DND-41 (cell line): ENCODE measurements at regions not wholly inside any gene's neighbourhood (a gene's known extent, or its start where the extent isn't known, plus 50 kb on each side); places are given as distances from the start of the nearest gene placed in this dataset.

Experiments used
- ATAC-seq: fragments of 200-7000 bp; cut with Tn5 transposase; 3 replicates; pipeline ENCODE4 v1.9.1; 2021; ENCODE audit warnings: low read depth; ENCODE audit not compliant: insufficient read depth
- DNase-seq: peaks from one replicate; pipeline ENCODE4 v3.0.0-alpha.2; 2020
- H2AFZ ChIP-seq: 2 replicates; pipeline ENCODE4 v1.6.0; 2012; ENCODE audit warnings: low read depth, low read length
- H3K27ac ChIP-seq: 2 replicates; pipeline ENCODE4 v1.5.1; 2012; ENCODE audit warnings: low read length, inconsistent platforms
- H3K27me3 ChIP-seq: fragments of 200-600 bp; sonication (generic); 2 replicates; pipeline ENCODE4 v1.6.0; 2012; ENCODE audit warnings: low read length, mild to moderate bottlenecking, inconsistent platforms; ENCODE audit not compliant: insufficient read depth, poor library complexity
- H3K36me3 ChIP-seq: 2 replicates; pipeline ENCODE4 v1.5.1; 2012; ENCODE audit warnings: low read length, inconsistent platforms; ENCODE audit not compliant: insufficient read depth
- H3K4me1 ChIP-seq: 2 replicates; pipeline ENCODE4 v1.5.1; 2012; ENCODE audit warnings: mild to moderate bottlenecking, low read length; ENCODE audit not compliant: insufficient read depth
- H3K4me2 ChIP-seq: 2 replicates; pipeline ENCODE4 v1.6.0; 2012; ENCODE audit warnings: mild to moderate bottlenecking, moderate library complexity, low read length, inconsistent platforms; ENCODE audit not compliant: insufficient read depth
- H3K4me3 ChIP-seq, 2 experiments: fragments of 200-600 bp in 1 of 2; shearing (Covaris generic) in 1 of 2; 2 replicates each; pipeline ENCODE4 v1.5.1; 2012 to 2016; ENCODE audit warnings: inconsistent platforms in 2 of 2, low read length in 2 of 2, mild to moderate bottlenecking in 2 of 2, low read depth in 1 of 2, moderate library complexity in 1 of 2
- H3K79me2 ChIP-seq: 2 replicates; pipeline ENCODE4 v1.6.0; 2012; ENCODE audit warnings: low read length, inconsistent platforms; ENCODE audit not compliant: insufficient read depth
- H3K9ac ChIP-seq: 2 replicates; pipeline ENCODE4 v1.6.0; 2012; ENCODE audit warnings: low read depth, mild to moderate bottlenecking, inconsistent platforms, low read length, moderate library complexity
- H3K9me3 ChIP-seq: 2 replicates; pipeline ENCODE4 v1.5.1; 2012; ENCODE audit warnings: low read length, moderate library complexity, mild to moderate bottlenecking, inconsistent platforms; ENCODE audit not compliant: insufficient read depth, severe bottlenecking
- H4K20me1 ChIP-seq: 2 replicates; pipeline ENCODE4 v1.6.0; 2012; ENCODE audit warnings: low read length; ENCODE audit not compliant: insufficient read depth
- CTCF ChIP-seq: IDR thresholded peaks from 2 replicates; pipeline ENCODE4 v1.5.1; 2012; ENCODE audit warnings: borderline replicate concordance, low read length, moderate library complexity, mild to moderate bottlenecking; ENCODE audit not compliant: poor library complexity, severe bottlenecking; ENCODE audit errors: extremely low read depth
- EZH2 ChIP-seq: IDR thresholded peaks from 3 replicates; pipeline ENCODE4 v1.6.1; 2012; ENCODE audit warnings: borderline replicate concordance, low read depth, mild to moderate bottlenecking, moderate library complexity, low read length, inconsistent platforms; ENCODE audit not compliant: severe bottlenecking

DNA sequence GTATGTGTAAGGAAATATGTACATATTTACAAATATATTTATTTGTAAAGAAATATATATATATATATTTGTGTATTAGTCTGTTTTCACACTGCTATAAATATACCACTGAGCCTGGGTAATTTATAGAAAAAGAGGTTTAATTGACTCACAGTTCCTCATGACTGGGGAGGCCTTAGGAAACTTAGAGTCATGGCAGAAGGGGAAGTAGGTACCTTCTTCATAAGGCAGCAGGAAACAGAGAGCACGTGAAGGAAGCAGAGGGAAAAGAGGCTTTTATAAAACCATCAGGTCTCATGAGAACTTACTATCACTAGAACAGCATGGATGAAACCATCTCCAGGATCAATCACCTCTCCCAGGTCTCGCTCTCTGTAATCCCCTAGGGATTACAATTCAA lies 644.5 kb upstream of the HS3ST5 start:
- Histone ChIP-seq H3K27me3 (no peaks in the 10 kb centered on the region), H3K79me2 (no peaks in the 10 kb centered on the region), H3K4me2 (no peak overlapping the region), H3K36me3 (no peaks in the 10 kb centered on the region), H3K4me3 (no peak overlapping the region), H3K27ac (no peak overlapping the region), H2AFZ (no peak overlapping the region), H3K9ac (no peak overlapping the region), H3K4me1 (no peaks in the 10 kb centered on the region), H3K9me3 (no peaks in the 10 kb centered on the region), H4K20me1 (no peaks in the 10 kb centered on the region)
- TF ChIP-seq EZH2 (no peak), CTCF (no peak)
- ATAC-seq = no peak
- no peak for DNase-seq

- Histone ChIP-seq H3K79me2 (no peaks in the 10 kb centered on the region), H3K36me3 (no peaks in the 10 kb centered on the region), H3K27ac (no peak overlapping the region), H2AFZ (no peak overlapping the region), H3K4me3 (no peak overlapping the region), H3K9me3 (no peaks in the 10 kb centered on the region), H3K9ac (no peak overlapping the region), H3K4me1 (no peaks in the 10 kb centered on the region), H4K20me1 (no peaks in the 10 kb centered on the region), H3K4me2 (no peak overlapping the region), H3K27me3 (no peaks in the 10 kb centered on the region)
- DNase-seq (no peak), ATAC-seq (no peak)
- TF ChIP-seq CTCF = no peak
- no peak for TF ChIP-seq EZH2
Observed at GRCh38 chr6:114955363-114955762, 612.5 kb upstream of the HS3ST5 start.

GRCh38 chr6:114952229-114952628 lies 609.4 kb upstream of the HS3ST5 start:
- no peaks in the 10 kb centered on the region for H3K27me3 ChIP-seq
- no peaks in the 10 kb centered on the region for H3K9me3 ChIP-seq
- DNase-seq = no peak
- ATAC-seq = no peak
- H3K4me2 ChIP-seq = no peak overlapping the region
- no peaks in the 10 kb centered on the region for H3K36me3 ChIP-seq
- H3K27ac ChIP-seq = no peak overlapping the region
- H3K4me3 ChIP-seq = no peak overlapping the region
- H3K79me2 ChIP-seq = no peaks in the 10 kb centered on the region
- no peaks in the 10 kb centered on the region for H3K4me1 ChIP-seq
- TF ChIP-seq EZH2 (no peak), CTCF (no peak)
- no peak overlapping the region for H2AFZ ChIP-seq
- no peaks in the 10 kb centered on the region for H4K20me1 ChIP-seq
- no peak overlapping the region for H3K9ac ChIP-seq

- TF ChIP-seq CTCF (no peak), EZH2 (no peak)
- no peak overlapping the region for H2AFZ ChIP-seq
- ATAC-seq (no peak), DNase-seq (no peak)
- H3K4me1 ChIP-seq = no peaks in the 10 kb centered on the region
- no peaks in the 10 kb centered on the region for H3K27me3 ChIP-seq
- H3K36me3 ChIP-seq = no peaks in the 10 kb centered on the region
- no peak overlapping the region for H3K9ac ChIP-seq
- H3K4me2 ChIP-seq = no peak overlapping the region
- no peaks in the 10 kb centered on the region for H3K9me3 ChIP-seq
- no peak overlapping the region for H3K27ac ChIP-seq
- no peak overlapping the region for H3K4me3 ChIP-seq
- no peaks in the 10 kb centered on the region for H4K20me1 ChIP-seq
- H3K79me2 ChIP-seq = no peaks in the 10 kb centered on the region
Observed at GRCh38 chr6:114945392-114945791, 602.6 kb upstream of the HS3ST5 start.
